ENCODE measurements at regions not wholly inside any gene's neighbourhood (a gene's known extent, or its start where the extent isn't known, plus 50 kb on each side); places are given as distances from the start of the nearest gene placed in this dataset.

- TF ChIP-seq CTCF (conservative IDR thresholded peaks at IDR 0.05; ENCODE audit: low read length) (no peak), EZH2phosphoT487 (IDR thresholded peaks at IDR 0.05; ENCODE audit: borderline replicate concordance) (no peak)
Observed at GRCh38 chr18:42446195-42446594, 491.2 kb downstream of the PIK3C3 start.
